ENCODE measurements at regions not wholly inside any gene's neighbourhood (a gene's known extent, or its start where the extent isn't known, plus 50 kb on each side); places are given as distances from the start of the nearest gene placed in this dataset.

DNA sequence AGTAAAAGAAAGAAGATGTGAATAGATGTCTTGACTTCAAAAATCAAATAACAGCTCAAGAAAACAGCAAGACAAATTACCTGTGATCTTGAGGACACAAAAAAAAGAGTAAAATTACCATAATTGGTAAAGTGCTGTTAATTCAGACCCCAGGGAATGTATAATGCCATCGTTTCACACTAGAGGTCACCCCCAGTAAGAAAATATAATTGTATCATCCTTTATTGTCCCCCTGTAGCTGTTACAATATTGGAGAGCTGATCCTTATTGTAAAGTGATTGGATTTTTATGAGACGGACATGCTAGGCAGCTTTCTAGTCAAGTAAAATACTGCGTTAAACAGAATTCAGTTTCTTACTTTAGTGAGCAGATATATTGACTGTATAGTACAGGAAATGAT is 377.0 kb downstream of the TLE1 start:
- TF ChIP-seq, protein P1, sequence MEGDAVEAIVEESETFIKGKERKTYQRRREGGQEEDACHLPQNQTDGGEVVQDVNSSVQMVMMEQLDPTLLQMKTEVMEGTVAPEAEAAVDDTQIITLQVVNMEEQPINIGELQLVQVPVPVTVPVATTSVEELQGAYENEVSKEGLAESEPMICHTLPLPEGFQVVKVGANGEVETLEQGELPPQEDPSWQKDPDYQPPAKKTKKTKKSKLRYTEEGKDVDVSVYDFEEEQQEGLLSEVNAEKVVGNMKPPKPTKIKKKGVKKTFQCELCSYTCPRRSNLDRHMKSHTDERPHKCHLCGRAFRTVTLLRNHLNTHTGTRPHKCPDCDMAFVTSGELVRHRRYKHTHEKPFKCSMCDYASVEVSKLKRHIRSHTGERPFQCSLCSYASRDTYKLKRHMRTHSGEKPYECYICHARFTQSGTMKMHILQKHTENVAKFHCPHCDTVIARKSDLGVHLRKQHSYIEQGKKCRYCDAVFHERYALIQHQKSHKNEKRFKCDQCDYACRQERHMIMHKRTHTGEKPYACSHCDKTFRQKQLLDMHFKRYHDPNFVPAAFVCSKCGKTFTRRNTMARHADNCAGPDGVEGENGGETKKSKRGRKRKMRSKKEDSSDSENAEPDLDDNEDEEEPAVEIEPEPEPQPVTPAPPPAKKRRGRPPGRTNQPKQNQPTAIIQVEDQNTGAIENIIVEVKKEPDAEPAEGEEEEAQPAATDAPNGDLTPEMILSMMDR (IDR thresholded peaks at IDR 0.05): no peak
- no peak for TF ChIP-seq EZH2 (IDR thresholded peaks at IDR 0.05)
- TF ChIP-seq EZH2phosphoT487 (IDR thresholded peaks at IDR 0.05): no peak

Measured in neural progenitor cell (in vitro differentiated cells).